Neural cell (in vitro differentiated cells): ENCODE measurements at regions not wholly inside any gene's neighbourhood (a gene's known extent, or its start where the extent isn't known, plus 50 kb on each side); places are given as distances from the start of the nearest gene placed in this dataset.

Experiments
- H2AFZ ChIP-seq: fragments of 200-600, 300-800 bp; sonication (generic), shearing (Covaris generic); 2 replicates; pipeline ENCODE4 v1.6.0; 2014; ENCODE audit warnings: low read depth, mild to moderate bottlenecking, antibody characterized with exemption, low read length, moderate library complexity
- H3F3A ChIP-seq: fragments of 200-600 bp; shearing (Covaris generic); 2 replicates; pipeline ENCODE4 v1.6.1; 2016; ENCODE audit warnings: mild to moderate bottlenecking, moderate library complexity, mixed read lengths, antibody characterized with exemption, low read length; ENCODE audit not compliant: insufficient read depth, poor library complexity, severe bottlenecking
- H3K27ac ChIP-seq: fragments of 200-600, 300-800 bp; sonication (generic), shearing (Covaris generic); 2 replicates; pipeline ENCODE4 v1.5.1; 2014; ENCODE audit warnings: mild to moderate bottlenecking, low read length, moderate library complexity
- H3K27me3 ChIP-seq: fragments of 300-800, 200-600 bp; sonication (generic), shearing (Covaris generic); 2 replicates; pipeline ENCODE4 v1.6.0; 2014; ENCODE audit warnings: mild to moderate bottlenecking, low read depth, low read length, moderate library complexity; ENCODE audit not compliant: insufficient read depth
- H3K36me3 ChIP-seq: fragments of 300-800, 200-600 bp; sonication (generic), shearing (Covaris generic); 2 replicates; pipeline ENCODE4 v1.5.1; 2014; ENCODE audit warnings: mild to moderate bottlenecking, antibody characterized with exemption, low read length, moderate library complexity; ENCODE audit not compliant: insufficient read depth
- H3K4me2 ChIP-seq: fragments of 300-800, 200-600 bp; sonication (generic), shearing (Covaris generic); 2 replicates; pipeline ENCODE4 v1.6.0; 2014; ENCODE audit warnings: mild to moderate bottlenecking, low read length
- H3K4me3 ChIP-seq: fragments of 300-800, 200-600 bp; sonication (generic), shearing (Covaris generic); 2 replicates; pipeline ENCODE4 v1.5.1; 2014; ENCODE audit warnings: mild to moderate bottlenecking, low read length, moderate library complexity
- H3K79me2 ChIP-seq: fragments of 200-600 bp; shearing (Covaris generic); replicated peaks from 2 replicates; pipeline ENCODE4 v1.6.0; 2014; ENCODE audit warnings: mild to moderate bottlenecking, low read length, moderate library complexity; ENCODE audit not compliant: insufficient read depth
- H3K9ac ChIP-seq: fragments of 300-800, 200-600 bp; sonication (generic), shearing (Covaris generic); 2 replicates; pipeline ENCODE4 v1.6.1; 2016; ENCODE audit warnings: mild to moderate bottlenecking, low read length, mixed read lengths
- H3K9me2 ChIP-seq: fragments of 200-600 bp; shearing (Covaris generic); 2 replicates; pipeline ENCODE4 v1.6.1; 2016; ENCODE audit warnings: mild to moderate bottlenecking, low read length, mixed read lengths; ENCODE audit not compliant: insufficient read depth
- H3K9me3 ChIP-seq: fragments of 200-600, 300-800 bp; sonication (generic), shearing (Covaris generic); 2 replicates; pipeline ENCODE4 v1.6.1; 2016; ENCODE audit warnings: mild to moderate bottlenecking, mixed run types, low read length, moderate library complexity, mixed read lengths
- H4K20me1 ChIP-seq: fragments of 200-600 bp; shearing (Covaris generic); 2 replicates; pipeline ENCODE4 v1.6.1; 2016; ENCODE audit warnings: mild to moderate bottlenecking, mixed run types; ENCODE audit not compliant: insufficient read depth
- CTCF ChIP-seq: fragments of 450-650 bp; IDR thresholded peaks from 2 replicates; pipeline ENCODE4 v1.5.1; 2014; ENCODE audit warnings: antibody characterized with exemption, mild to moderate bottlenecking, moderate library complexity; ENCODE audit not compliant: poor library complexity, severe bottlenecking
- EP300 ChIP-seq: fragments of 450-650 bp; conservative IDR thresholded peaks from 2 replicates; pipeline ENCODE4 v1.6.1; 2014; ENCODE audit warnings: antibody characterized with exemption, mild to moderate bottlenecking, moderate library complexity; ENCODE audit not compliant: poor library complexity, severe bottlenecking
- EZH2 ChIP-seq: fragments of 200-600, 300-800 bp; shearing (Covaris generic), sonication (generic); IDR thresholded peaks from 2 replicates; pipeline ENCODE4 v1.6.1; 2014; ENCODE audit warnings: antibody characterized with exemption, low read length, borderline replicate concordance, mild to moderate bottlenecking; ENCODE audit not compliant: insufficient read depth, poor library complexity, severe bottlenecking
- MXI1 ChIP-seq: fragments of 450-650 bp; conservative IDR thresholded peaks from 2 replicates; pipeline ENCODE4 v1.6.1; 2014; ENCODE audit warnings: antibody characterized with exemption, mild to moderate bottlenecking; ENCODE audit not compliant: poor library complexity, severe bottlenecking
- POLR2AphosphoS5 ChIP-seq: IDR thresholded peaks from 2 replicates; pipeline ENCODE4 v1.6.1; 2012
- RAD21 ChIP-seq: fragments of 450-650 bp; conservative IDR thresholded peaks from 2 replicates; pipeline ENCODE4 v1.6.1; 2014; ENCODE audit warnings: antibody characterized with exemption, mild to moderate bottlenecking, moderate library complexity
- REST ChIP-seq: IDR thresholded peaks from 2 replicates; pipeline ENCODE4 v1.6.1; 2012; ENCODE audit warnings: borderline replicate concordance
- SMC3 ChIP-seq: fragments of 450-650 bp; conservative IDR thresholded peaks from 2 replicates; pipeline ENCODE4 v1.6.1; 2014; ENCODE audit warnings: antibody characterized with exemption, mild to moderate bottlenecking, moderate library complexity; ENCODE audit not compliant: poor library complexity
- TAF1 ChIP-seq: IDR thresholded peaks from 2 replicates; pipeline ENCODE4 v1.6.1; 2012; ENCODE audit warnings: low read depth
- small RNA-seq, 3 experiments: library from RNA; depleted of rRNA; stranded (forward); fragments of <200 nt; gene quantifications; one replicate each; pipeline ENCODE3, GENCODE V24; 2012

GRCh38 chr12:108078428-108078827, 50.7 kb upstream of the WSCD2 start:
- H2AFZ ChIP-seq: no peak overlapping the region
- H3K9me3 ChIP-seq: no peaks in the 10 kb centered on the region
- H3K27ac ChIP-seq: no peak overlapping the region
- no peak overlapping the region for H3K4me3 ChIP-seq
- no peaks in the 10 kb centered on the region for H3K9me2 ChIP-seq
- H4K20me1 ChIP-seq: no peaks in the 10 kb centered on the region
- no peak for TF ChIP-seq RAD21
- no peak for TF ChIP-seq MXI1
- TF ChIP-seq TAF1: no peak
- TF ChIP-seq POLR2AphosphoS5: no peak
- TF ChIP-seq CTCF: no peak
- no peak for TF ChIP-seq SMC3
- no peak for TF ChIP-seq EZH2
- TF ChIP-seq EP300: no peak
- TF ChIP-seq REST: no peak
- H3K36me3 ChIP-seq: no peaks in the 10 kb centered on the region
- H3K4me2 ChIP-seq: no peak overlapping the region
- H3K79me2 ChIP-seq: no peaks in the 10 kb centered on the region
- H3K9ac ChIP-seq: no peak overlapping the region
- no peaks in the 10 kb centered on the region for H3K27me3 ChIP-seq
- no peaks in the 10 kb centered on the region for H3F3A ChIP-seq

Small RNAs in the stretch of these regions (small RNA-seq; reads per million reads assigned to genes)
- 0 reads per million in 3 experiments for gene AC126177.5
